Stomach (tissue), 4 donors: ENCODE measurements at regions not wholly inside any gene's neighbourhood (a gene's known extent, or its start where the extent isn't known, plus 50 kb on each side); places are given as distances from the start of the nearest gene placed in this dataset.

Experiments used
- EP300 ChIP-seq: sonication (generic); formaldehyde crosslinking; IDR thresholded peaks from one replicate; pipeline ENCODE4 v1.6.1; 2017; ENCODE audit warnings: antibody characterized with exemption
- POLR2A ChIP-seq, 4 donors: fragments of 450-650 bp; IDR thresholded peaks; one replicate each; pipeline ENCODE4 v1.6.1; 2016; ENCODE audit warnings: antibody characterized with exemption in 4 of 4, control low read depth in 2 of 4, mild to moderate bottlenecking in 1 of 4, moderate library complexity in 1 of 4
- POLR2AphosphoS5 ChIP-seq, 3 donors: sonication (generic); formaldehyde crosslinking; IDR thresholded peaks; one replicate each; pipeline ENCODE4 v1.6.1; 2016; ENCODE audit warnings: antibody characterized with exemption in 3 of 3
- TF ChIP-seq, protein P1 (sequence below), 7 experiments: fragments of 450-650 bp in 4 of 7; fragments of 200-600 bp in 3 of 7; sonication (generic) in 3 of 7; IDR thresholded peaks; one replicate each; pipeline ENCODE4 v1.5.1; 2016 to 2019; ENCODE audit warnings: antibody characterized with exemption in 7 of 7, control low read depth in 2 of 7, mild to moderate bottlenecking in 1 of 7

DNA sequence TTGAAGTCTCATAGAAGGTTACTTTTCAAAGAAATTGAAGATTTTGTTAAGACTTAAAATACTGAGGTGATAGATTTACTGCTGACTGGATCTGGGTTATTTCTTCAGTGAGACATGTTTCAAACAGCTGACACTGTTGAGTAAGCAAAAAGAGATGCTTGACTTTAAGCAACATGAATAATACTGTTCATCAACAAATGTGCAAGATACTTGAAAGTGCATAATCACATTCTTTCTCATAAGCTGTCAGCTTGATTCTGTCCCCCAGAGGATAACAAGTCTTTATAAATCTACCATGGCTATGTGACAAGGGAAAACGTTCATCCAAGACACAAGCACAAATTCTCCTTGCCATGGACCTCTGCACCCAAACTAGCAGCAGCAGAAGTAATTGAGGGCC, 260.1 kb upstream of the CDH18 start:
- TF ChIP-seq, protein P1, sequence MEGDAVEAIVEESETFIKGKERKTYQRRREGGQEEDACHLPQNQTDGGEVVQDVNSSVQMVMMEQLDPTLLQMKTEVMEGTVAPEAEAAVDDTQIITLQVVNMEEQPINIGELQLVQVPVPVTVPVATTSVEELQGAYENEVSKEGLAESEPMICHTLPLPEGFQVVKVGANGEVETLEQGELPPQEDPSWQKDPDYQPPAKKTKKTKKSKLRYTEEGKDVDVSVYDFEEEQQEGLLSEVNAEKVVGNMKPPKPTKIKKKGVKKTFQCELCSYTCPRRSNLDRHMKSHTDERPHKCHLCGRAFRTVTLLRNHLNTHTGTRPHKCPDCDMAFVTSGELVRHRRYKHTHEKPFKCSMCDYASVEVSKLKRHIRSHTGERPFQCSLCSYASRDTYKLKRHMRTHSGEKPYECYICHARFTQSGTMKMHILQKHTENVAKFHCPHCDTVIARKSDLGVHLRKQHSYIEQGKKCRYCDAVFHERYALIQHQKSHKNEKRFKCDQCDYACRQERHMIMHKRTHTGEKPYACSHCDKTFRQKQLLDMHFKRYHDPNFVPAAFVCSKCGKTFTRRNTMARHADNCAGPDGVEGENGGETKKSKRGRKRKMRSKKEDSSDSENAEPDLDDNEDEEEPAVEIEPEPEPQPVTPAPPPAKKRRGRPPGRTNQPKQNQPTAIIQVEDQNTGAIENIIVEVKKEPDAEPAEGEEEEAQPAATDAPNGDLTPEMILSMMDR (IDR thresholded peaks at IDR 0.05) = no peak
- TF ChIP-seq EP300 (no peak), POLR2A (IDR thresholded peaks at IDR 0.05) (no peak), POLR2AphosphoS5 (IDR thresholded peaks at IDR 0.05) (no peak)
